Type B pancreatic cell (in vitro differentiated cells): ENCODE measurements at regions not wholly inside any gene's neighbourhood (a gene's known extent, or its start where the extent isn't known, plus 50 kb on each side); places are given as distances from the start of the nearest gene placed in this dataset.

Source experiments
- DNase-seq: peaks from one replicate; pipeline ENCODE4 v3.0.0; 2021; ENCODE audit warnings: mixed read lengths; ENCODE audit not compliant: unreplicated experiment; ENCODE audit errors: extremely low spot score
- H3K27ac Mint-ChIP-seq: 2 replicates; pipeline ENCODE4 v1.8.0; 2021; ENCODE audit warnings: mild to moderate bottlenecking, mixed read lengths
- H3K27me3 Mint-ChIP-seq: 2 replicates; pipeline ENCODE4 v1.8.0; 2021; ENCODE audit warnings: mixed read lengths
- H3K36me3 Mint-ChIP-seq: 2 replicates; pipeline ENCODE4 v1.8.0; 2021; ENCODE audit warnings: mixed read lengths
- H3K4me1 Mint-ChIP-seq: one replicate; pipeline ENCODE4 v1.8.0; 2021; ENCODE audit warnings: mixed read lengths; ENCODE audit not compliant: unreplicated experiment
- H3K4me3 Mint-ChIP-seq: 2 replicates; pipeline ENCODE4 v1.8.0; 2021; ENCODE audit warnings: mild to moderate bottlenecking, mixed read lengths
- H3K9me3 Mint-ChIP-seq: 2 replicates; pipeline ENCODE4 v1.8.0; 2021; ENCODE audit warnings: mixed read lengths
- TF ChIP-seq, protein P1 (sequence below): fragments of 200-600 bp; sonication (generic); conservative IDR thresholded peaks from 2 replicates; pipeline ENCODE4 v1.5.0; 2021; ENCODE audit warnings: antibody characterized with exemption, mild to moderate bottlenecking

DNA sequence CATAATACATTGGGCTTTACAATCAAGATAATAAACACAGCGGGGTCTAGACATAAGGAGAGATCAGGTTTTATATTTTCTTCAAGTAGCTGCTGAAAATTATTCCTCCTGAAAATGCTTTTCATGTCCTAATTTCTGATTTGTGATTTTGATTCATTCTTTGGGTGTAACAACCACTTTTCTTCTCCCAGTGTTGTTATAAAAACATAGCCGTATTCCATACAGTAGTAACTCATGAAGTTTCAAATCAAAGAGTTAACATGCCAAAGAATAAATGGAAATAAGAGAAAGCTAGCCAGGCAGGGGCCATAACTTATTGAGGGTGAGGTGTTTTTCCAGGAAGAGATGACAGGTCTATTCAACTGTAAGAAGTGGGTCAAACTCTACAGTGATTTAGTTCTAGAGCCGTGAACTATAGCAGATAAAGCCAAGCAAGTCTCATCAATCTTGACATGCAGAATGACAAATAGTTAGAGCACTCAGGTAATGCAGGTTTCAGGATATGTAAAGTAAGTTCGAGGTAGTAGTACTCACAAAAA lies 934.4 kb upstream of the SLITRK1 start:
- Mint-ChIP-seq H3K4me1 (peaks cover 22% of the 10 kb centered on the region), H3K27ac (no peak overlapping the region), H3K36me3 (no peaks in the 10 kb centered on the region), H3K27me3 (no peaks in the 10 kb centered on the region), H3K9me3 (peaks cover 4% of the 10 kb centered on the region), H3K4me3 (no peak overlapping the region)
- no peak for DNase-seq
- TF ChIP-seq, protein P1, sequence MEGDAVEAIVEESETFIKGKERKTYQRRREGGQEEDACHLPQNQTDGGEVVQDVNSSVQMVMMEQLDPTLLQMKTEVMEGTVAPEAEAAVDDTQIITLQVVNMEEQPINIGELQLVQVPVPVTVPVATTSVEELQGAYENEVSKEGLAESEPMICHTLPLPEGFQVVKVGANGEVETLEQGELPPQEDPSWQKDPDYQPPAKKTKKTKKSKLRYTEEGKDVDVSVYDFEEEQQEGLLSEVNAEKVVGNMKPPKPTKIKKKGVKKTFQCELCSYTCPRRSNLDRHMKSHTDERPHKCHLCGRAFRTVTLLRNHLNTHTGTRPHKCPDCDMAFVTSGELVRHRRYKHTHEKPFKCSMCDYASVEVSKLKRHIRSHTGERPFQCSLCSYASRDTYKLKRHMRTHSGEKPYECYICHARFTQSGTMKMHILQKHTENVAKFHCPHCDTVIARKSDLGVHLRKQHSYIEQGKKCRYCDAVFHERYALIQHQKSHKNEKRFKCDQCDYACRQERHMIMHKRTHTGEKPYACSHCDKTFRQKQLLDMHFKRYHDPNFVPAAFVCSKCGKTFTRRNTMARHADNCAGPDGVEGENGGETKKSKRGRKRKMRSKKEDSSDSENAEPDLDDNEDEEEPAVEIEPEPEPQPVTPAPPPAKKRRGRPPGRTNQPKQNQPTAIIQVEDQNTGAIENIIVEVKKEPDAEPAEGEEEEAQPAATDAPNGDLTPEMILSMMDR, result no peak

DNA sequence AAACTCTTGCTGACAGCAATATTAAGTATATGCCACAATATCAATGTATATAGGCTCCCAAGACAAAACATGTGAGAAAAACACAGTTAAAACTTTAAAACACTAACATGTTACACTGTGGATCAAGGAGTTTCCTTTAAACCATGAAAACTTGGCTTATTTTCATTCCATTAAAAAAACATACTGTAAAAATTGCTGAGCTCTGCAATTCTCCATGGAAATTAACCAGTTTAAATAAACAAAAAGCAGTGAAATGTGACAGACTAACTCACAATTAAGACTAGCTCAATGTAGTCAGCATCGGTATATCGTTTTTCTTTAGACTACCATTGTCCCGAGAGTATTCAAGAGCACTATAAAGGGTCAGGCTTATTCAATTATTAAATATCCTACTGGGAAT lies 930.5 kb upstream of the SLITRK1 start:
- Mint-ChIP-seq H3K36me3 (no peaks in the 10 kb centered on the region), H3K27me3 (no peaks in the 10 kb centered on the region), H3K27ac (no peak overlapping the region), H3K4me1 (peaks cover 27% of the 10 kb centered on the region), H3K9me3 (peaks cover 4% of the 10 kb centered on the region), H3K4me3 (no peak overlapping the region)
- TF ChIP-seq, protein P1, result no peak
- no peak for DNase-seq

DNA sequence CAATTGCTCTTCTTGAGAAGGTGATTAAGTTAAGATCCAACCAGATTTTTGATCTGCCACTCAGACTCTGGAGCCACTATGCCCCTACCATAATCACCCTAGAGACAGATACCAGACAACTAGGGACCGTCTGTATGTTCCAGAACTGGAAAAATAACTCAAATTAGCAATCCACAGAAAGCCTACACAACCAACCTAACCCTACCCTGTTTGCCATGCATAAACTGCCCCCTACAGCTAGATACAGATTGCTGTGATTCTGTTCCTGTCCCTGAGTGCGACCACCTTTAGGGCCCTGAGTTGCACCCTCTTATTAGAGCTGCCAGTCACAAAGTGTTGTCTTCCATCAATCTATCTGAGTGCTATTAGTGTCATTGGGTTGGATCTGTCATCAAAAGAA lies 929.8 kb upstream of the SLITRK1 start:
- TF ChIP-seq, protein P1, result no peak
- Mint-ChIP-seq H3K27me3 (no peaks in the 10 kb centered on the region), H3K4me3 (no peak overlapping the region), H3K36me3 (no peaks in the 10 kb centered on the region), H3K4me1 (peaks cover 25% of the 10 kb centered on the region), H3K9me3 (peaks cover 3% of the 10 kb centered on the region), H3K27ac (no peak overlapping the region)
- DNase-seq, result no peak

DNA sequence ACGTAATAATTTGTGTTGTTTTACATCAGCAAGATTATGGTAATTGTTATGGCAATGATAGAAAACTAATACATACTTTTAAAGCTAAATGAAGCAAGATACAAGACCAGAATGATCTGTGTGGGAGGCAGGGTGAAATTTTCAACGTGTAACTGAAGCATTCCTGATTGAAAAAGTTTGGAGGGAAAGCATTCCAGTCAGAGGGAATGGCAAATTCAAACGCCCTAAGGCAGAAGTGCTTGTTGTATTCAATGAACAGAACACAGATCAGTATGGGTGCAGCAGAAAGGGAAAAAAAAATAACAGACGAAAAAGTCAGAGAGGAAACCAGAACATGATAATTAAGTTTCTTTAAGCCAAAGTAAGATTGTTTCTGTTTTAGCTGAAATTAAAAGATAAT lies 928.5 kb upstream of the SLITRK1 start:
- no peak overlapping the region for H3K27ac Mint-ChIP-seq
- H3K9me3 Mint-ChIP-seq, result no peaks in the 10 kb centered on the region

DNA sequence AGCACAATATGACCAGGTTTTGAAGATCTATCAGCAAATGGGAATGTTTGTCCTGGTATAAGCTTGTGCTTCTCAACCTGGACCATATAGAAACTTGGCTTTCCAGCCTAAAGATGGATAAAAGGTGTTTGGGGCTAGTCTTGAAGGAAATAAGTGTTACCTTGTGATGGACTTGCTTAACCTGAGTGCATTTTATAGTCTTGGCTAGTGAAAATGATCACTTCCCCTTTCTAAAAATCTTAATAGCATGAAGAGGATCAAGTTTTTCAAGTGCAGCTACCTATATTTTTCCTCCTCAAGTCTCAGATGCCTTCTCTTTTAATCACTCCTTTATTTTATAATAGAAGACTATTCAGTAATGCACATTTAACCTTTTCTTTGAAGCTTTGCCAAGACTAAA lies 919.8 kb upstream of the SLITRK1 start:
- H3K36me3 Mint-ChIP-seq, result no peaks in the 10 kb centered on the region
- no peak for DNase-seq
- TF ChIP-seq, protein P1, result no peak

More for the DNA sequence above, 928.5 kb upstream of the SLITRK1 start:
- Mint-ChIP-seq H3K36me3 (no peaks in the 10 kb centered on the region), H3K4me3 (no peak overlapping the region), H3K27me3 (no peaks in the 10 kb centered on the region), H3K4me1 (peaks cover 18% of the 10 kb centered on the region)
- no peak for DNase-seq
- TF ChIP-seq, protein P1, result no peak

More for the DNA sequence above, 919.8 kb upstream of the SLITRK1 start:
- no peaks in the 10 kb centered on the region for H3K27me3 Mint-ChIP-seq
- no peak overlapping the region for H3K27ac Mint-ChIP-seq
- H3K4me1 Mint-ChIP-seq, result no peaks in the 10 kb centered on the region
- no peaks in the 10 kb centered on the region for H3K9me3 Mint-ChIP-seq
- H3K4me3 Mint-ChIP-seq, result no peak overlapping the region
